ENCODE measurements at regions not wholly inside any gene's neighbourhood (a gene's known extent, or its start where the extent isn't known, plus 50 kb on each side); places are given as distances from the start of the nearest gene placed in this dataset.

GRCh38 chr2:180208841-180209240, 201.7 kb upstream of the CWC22 start:
- no peak for TF ChIP-seq CTCF (IDR thresholded peaks at IDR 0.05)
- TF ChIP-seq POLR2A (IDR thresholded peaks at IDR 0.05): no peak

Measured in lower leg skin (tissue), 3 donors.